Iris pigment epithelial cell (primary cell): ENCODE measurements at regions not wholly inside any gene's neighbourhood (a gene's known extent, or its start where the extent isn't known, plus 50 kb on each side); places are given as distances from the start of the nearest gene placed in this dataset.

Experiments
- DNase-seq: peaks from one replicate; pipeline ENCODE4 v3.0.0-alpha.2; 2011; ENCODE audit warnings: low read depth

GRCh38 chr20:39094391-39094790 is 132.2 kb downstream of the DHX35 start:
- no peak for DNase-seq

- no peak for DNase-seq
Measured at GRCh38 chr20:39092733-39093410, 130.7 kb downstream of the DHX35 start.

GRCh38 chr20:39090906-39091305 is 128.8 kb downstream of the DHX35 start:
- DNase-seq, result no peak

DNA sequence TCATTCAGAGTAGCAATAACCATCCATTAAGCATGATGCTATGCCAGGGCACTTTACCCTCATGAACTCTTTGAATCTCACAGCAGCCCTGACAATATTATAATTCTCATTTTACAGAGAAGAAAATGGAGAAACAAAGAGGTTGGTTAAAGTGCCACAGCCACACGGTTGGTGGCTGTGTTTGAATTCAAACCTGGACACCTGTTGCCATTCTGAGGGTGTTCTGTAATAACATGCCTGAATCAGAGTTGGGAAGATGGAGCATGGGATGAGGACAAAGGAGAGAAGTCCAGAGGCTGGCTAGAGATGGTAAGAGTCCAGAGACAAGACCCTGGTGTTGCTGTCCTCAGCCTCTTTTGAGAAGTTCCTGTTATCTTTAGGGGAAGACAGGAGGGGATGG is 127.7 kb downstream of the DHX35 start:
- no peak for DNase-seq
